CMK (cell line): ENCODE measurements at regions not wholly inside any gene's neighbourhood (a gene's known extent, or its start where the extent isn't known, plus 50 kb on each side); places are given as distances from the start of the nearest gene placed in this dataset.

Source experiments
- DNase-seq: peaks from one replicate; pipeline ENCODE4 v3.0.0-alpha.2; 2010; ENCODE audit warnings: low read depth

DNA sequence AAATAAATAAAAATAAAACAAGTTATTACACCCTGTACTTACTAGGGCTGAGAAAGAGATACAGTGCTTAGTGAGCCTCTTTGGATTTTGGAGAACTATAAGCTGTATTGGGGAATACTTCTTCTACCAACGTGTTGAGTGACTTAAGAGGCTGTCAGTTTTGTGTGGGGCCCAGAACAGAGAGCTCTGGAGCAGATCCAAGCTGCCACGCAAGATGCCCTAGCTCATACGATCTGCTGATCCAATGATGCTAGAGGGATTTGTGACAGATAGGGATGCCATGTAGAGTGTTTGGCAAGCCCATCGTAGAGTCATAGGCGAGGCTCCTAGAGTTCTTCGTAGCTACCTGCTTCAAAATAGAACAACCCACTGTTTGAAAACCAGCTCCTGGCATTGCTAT lies 60.3 kb upstream of the KLF3 start:
- no peak for DNase-seq

DNA sequence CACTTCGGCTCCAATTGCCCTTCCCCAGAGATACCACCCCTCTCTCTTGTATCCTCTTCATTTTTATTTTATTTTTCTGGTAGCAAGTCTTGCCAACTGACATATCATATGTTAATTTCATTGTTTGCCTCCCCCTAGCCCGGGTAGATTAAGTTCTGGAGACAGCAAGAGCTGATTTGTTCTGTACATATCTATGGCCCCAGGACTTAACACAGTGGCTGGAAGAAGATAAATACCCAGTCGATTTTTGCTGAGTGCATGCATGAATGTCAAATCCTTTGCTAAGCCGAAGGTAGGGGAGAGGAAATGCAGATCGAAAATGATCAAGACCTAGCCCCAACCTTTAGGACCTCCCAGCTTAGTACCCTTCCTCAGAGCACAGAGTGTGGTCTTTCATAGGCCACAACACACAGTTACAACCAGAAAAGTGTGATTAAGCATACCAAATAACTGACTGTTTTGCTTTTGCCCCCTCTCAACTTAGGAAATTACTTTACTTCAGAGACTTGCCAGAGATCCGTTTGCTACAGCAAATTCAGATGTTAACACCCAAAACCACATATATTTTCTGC lies 58.7 kb upstream of the KLF3 start:
- DNase-seq = no peak

DNA sequence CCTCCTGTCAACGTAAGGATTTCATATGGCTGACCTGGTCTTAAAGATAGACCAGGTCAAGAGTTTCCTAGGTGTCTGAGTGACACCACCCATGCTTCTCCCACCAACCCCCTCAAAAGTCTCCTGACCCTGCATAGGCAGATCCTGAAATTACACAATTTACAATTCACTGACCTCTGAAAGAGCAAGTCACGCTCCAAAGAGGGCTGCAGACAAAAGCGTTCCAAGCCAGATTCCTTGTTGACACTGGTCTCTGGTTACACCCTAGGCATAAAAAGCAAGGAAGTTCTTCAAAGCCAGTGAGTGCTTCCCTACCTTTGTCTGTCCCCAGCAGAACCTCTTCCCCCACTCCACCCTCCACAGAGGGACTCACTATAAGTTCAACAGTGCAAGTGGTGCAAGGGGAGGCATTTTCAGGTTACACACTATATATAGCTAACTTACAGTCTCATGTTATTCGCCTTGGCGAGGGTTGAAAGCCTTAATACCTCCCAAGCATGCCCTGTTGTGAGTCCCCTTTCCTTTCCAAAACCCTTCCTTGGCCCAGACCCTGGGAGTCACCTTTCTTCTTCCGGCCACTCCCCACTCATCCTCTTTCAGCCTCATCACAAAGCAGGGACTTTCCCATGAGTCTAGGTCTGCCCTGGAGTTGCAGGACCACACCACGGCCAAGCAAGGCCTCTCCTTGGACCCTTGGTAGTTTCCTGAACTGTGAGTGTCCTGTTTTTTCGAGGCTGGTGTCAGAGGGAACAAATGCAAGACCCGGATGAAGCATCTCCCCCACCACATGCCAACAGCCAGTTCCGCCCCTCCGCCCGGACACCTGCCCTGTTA lies 58.0 kb upstream of the KLF3 start:
- no peak for DNase-seq

DNA sequence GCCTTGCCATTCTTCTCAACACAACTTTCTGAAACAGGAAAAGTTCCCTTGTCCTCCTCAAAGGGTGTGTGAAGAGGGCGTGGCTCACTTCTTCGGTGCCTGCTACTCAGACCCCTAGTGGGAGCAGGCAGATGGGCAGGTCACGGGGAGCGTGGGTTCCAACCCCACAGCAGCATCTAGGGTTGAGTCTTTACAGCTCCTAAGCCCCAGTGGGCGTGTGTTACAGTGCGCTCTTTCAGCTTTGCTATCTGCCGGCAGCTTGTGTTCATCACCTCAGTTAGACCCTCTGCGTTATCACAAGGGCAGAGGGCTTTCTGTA lies 57.5 kb upstream of the KLF3 start:
- DNase-seq = no peak

DNA sequence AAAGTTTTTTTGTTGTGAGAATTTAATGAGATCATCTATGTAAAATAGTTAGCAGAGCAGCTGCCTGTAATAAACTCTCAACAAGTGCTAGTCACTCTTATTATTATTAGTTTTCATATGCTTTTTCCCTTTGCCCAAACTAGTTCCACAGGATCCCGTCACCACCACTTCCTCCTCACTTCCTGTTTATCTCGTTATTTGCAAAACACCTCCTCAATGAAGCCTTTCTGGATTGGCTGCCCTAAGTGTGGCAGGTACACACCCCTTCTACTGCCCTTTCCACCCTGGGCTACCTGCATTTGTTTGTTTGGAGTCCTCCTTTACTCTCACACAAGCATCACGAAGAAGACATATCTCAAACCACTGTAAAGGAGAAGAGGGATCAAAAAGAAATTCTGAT lies 54.4 kb upstream of the KLF3 start:
- DNase-seq = no peak

DNA sequence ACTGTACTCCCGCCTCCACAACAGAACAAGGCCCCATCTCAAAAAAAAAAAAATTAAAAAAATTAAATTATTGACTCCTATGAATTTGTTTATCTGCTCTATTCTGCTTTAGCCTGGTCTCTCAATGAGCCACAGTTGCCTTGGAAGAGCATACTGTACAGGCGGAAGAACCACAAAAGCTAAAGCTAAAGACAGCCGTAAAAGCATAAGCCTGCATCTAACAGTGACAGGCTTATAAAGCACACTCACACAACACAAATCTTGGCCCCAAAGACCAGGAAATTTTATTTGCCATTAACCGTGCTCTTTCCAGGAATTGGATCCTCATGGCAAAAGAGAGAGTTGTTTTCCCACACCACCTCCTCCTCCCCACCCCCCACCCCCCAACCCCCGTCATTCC lies 53.5 kb upstream of the KLF3 start:
- DNase-seq = no peak

DNA sequence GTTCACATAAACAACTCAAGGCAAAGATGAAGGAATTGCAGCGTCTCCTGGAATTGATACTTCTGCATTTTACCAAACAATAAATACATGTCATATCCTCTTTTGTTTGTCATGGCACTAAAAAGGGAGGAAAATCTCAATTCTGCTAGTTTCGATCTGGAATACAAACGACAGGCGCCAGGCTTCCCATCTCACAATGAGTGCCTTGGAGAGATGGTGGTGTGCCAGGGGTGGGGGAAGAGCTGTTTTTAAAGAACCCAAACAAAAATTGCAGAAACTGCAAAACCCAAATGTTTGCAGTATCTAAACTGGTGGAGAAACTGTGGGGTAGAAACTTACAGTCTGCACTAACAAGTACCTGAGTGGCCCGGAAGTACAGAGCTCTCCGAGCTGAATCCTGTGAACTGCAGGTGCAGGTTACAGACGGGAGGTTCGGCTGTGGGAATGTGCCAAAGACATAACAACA lies 53.0 kb upstream of the KLF3 start:
- no peak for DNase-seq

DNA sequence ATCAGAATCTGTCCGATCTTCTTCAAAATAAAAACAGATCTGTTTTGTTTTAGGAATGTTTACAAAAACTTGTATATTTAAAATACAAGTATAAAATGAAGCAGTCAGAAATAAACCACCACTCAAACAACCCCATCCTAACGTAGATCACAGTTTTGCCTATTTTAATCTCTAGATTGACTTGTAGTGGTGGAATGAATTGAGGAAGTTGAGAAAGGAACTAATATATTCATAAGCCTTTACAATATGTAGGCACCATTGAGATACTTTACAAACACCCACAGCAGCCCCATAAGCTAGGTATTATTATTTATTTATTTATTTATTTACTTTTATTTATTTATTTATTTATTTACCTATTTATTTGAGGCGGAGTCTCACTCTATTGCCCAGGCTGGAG lies 52.3 kb upstream of the KLF3 start:
- no peak for DNase-seq

DNA sequence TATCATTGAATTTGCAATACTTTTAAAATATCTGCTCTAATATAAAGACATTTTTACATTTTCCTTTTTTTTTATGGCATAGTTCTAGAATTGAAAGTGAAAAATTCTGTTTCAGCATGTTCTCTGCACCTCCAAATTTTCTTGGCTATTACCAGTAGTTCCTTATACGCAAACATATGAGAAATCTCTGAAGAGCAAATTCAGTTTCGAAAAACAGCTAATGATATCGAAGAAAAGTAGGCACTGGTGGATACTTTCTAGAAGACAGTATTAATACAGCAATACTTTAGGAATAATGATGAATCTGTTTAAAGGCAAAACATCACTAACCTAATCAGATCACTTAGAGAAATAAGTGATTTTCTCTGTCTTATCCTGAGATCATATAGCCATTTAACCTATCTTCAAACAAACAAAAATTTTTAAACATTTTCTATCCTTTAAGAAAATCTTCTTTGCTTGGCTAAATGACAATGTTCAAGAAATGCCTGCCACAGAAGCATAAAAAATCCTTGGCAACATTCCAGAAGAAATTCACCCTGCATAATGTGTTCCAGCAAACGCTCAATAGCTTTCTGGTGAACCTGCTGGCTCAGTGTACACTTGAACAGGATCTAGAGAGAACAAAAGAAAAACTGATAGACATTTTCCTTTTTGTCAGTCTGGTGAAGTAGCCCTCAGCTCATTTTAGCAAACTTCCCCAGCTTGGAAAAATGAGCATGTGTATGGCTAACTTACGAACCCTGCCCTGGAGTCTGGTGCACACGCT lies 51.2 kb upstream of the KLF3 start:
- DNase-seq = no peak
